ENCODE measurements at regions not wholly inside any gene's neighbourhood (a gene's known extent, or its start where the extent isn't known, plus 50 kb on each side); places are given as distances from the start of the nearest gene placed in this dataset.
A peak's percentile ranks its signal among the peaks of the same experiment; 100 is the strongest.
"Not testable (repeated sequence)": the region's sequence is repeated elsewhere in the genome, so short reads cannot be mapped to it uniquely, and the experiment has no call there.

GRCh38 chr7:109901926-109902325, 1189.0 kb upstream of the LRRN3 start:
- TF ChIP-seq, protein P1, sequence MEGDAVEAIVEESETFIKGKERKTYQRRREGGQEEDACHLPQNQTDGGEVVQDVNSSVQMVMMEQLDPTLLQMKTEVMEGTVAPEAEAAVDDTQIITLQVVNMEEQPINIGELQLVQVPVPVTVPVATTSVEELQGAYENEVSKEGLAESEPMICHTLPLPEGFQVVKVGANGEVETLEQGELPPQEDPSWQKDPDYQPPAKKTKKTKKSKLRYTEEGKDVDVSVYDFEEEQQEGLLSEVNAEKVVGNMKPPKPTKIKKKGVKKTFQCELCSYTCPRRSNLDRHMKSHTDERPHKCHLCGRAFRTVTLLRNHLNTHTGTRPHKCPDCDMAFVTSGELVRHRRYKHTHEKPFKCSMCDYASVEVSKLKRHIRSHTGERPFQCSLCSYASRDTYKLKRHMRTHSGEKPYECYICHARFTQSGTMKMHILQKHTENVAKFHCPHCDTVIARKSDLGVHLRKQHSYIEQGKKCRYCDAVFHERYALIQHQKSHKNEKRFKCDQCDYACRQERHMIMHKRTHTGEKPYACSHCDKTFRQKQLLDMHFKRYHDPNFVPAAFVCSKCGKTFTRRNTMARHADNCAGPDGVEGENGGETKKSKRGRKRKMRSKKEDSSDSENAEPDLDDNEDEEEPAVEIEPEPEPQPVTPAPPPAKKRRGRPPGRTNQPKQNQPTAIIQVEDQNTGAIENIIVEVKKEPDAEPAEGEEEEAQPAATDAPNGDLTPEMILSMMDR (IDR thresholded peaks at IDR 0.05; ENCODE audit: borderline replicate concordance, extremely low read depth, insufficient read depth) = no peak
- no peak overlapping the region for H3K4me3 ChIP-seq (ENCODE audit: low read length in 3 of 3)
- H3K9ac ChIP-seq (ENCODE audit: low read length in 3 of 3) = no peak overlapping the region
- FAIRE-seq (no peak), DNase-seq (no peak)
- H3K27ac ChIP-seq (ENCODE audit: low read depth in 2 of 2, low read length in 2 of 2) = no peak overlapping the region
- intact Hi-C loops (cut with DNase I) = no loop called here
- no peaks in the 10 kb centered on the region for H3K9me3 ChIP-seq (ENCODE audit: control insufficient read depth in 2 of 3, insufficient read depth in 1 of 3, low read length in 3 of 3)
- H3K27me3 ChIP-seq (ENCODE audit: control insufficient read depth, insufficient read depth, low read length) = no peaks in the 10 kb centered on the region
- no peaks in the 10 kb centered on the region for H3K4me1 ChIP-seq (ENCODE audit: control insufficient read depth in 2 of 3, insufficient read depth in 2 of 3, low read depth in 1 of 3, low read length in 3 of 3)
- no peaks in the 10 kb centered on the region for H3K36me3 ChIP-seq (ENCODE audit: control insufficient read depth in 2 of 3, insufficient read depth in 3 of 3, low read length in 3 of 3)

DNA sequence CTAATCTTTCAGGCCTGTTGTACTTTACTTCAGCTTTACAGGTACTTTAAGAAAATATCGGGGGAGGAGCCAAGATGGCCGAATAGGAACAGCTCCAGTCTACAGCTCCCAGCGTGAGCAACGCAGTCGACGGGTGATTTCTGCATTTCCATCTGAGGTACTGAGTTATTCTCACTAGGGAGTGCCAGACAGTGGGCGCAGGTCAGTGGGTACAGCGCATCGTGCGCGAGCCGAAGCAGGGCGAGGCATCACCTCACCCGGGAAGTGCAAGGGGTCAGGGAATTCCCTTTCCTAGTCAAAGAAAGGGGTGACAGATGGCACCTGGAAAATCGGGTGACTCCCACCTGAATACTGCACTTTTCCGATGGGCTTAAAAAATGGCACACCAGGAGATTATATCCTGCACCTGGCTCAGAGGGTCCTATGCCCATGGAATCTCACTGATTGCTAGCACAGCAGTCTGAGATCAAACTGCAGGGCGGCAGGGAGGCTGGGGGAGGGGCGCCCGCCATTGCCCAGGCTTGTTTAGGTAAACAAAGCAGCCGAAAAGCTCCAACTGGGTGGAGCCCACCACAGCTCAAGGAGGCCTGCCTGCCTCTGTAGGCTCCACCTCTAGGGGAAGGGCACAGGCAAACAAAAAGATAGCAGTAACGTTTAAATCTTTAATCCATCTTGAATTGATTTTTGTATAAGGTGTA, 1185.4 kb upstream of the LRRN3 start:
- intact Hi-C loops (cut with DNase I); H3K9me3 ChIP-seq (ENCODE audit: control insufficient read depth in 2 of 3, insufficient read depth in 1 of 3, low read length in 3 of 3); H3K27me3 ChIP-seq (ENCODE audit: control insufficient read depth, insufficient read depth, low read length); FAIRE-seq; H3K4me1 ChIP-seq (ENCODE audit: control insufficient read depth in 2 of 3, insufficient read depth in 2 of 3, low read depth in 1 of 3, low read length in 3 of 3); H3K4me3 ChIP-seq (ENCODE audit: low read length in 3 of 3); H3K36me3 ChIP-seq (ENCODE audit: control insufficient read depth in 2 of 3, insufficient read depth in 3 of 3, low read length in 3 of 3); H3K9ac ChIP-seq (ENCODE audit: low read length in 3 of 3); H3K27ac ChIP-seq (ENCODE audit: low read depth in 2 of 2, low read length in 2 of 2): not testable (repeated sequence)
- peak in 1 of 5 donors; percentile 50 for DNase-seq

GRCh38 chr7:109915670-109916069, 1175.3 kb upstream of the LRRN3 start:
- FAIRE-seq (no peak), DNase-seq (no peak)
- Histone ChIP-seq H3K27ac (ENCODE audit: low read depth in 2 of 2, low read length in 2 of 2) (no peak overlapping the region), H3K4me1 (ENCODE audit: control insufficient read depth in 2 of 3, insufficient read depth in 2 of 3, low read depth in 1 of 3, low read length in 3 of 3) (no peaks in the 10 kb centered on the region), H3K27me3 (ENCODE audit: control insufficient read depth, insufficient read depth, low read length) (no peaks in the 10 kb centered on the region), H3K36me3 (ENCODE audit: control insufficient read depth in 2 of 3, insufficient read depth in 3 of 3, low read length in 3 of 3) (no peaks in the 10 kb centered on the region), H3K9me3 (ENCODE audit: control insufficient read depth in 2 of 3, insufficient read depth in 1 of 3, low read length in 3 of 3) (no peaks in the 10 kb centered on the region), H3K4me3 (ENCODE audit: low read length in 3 of 3) (no peak overlapping the region), H3K9ac (ENCODE audit: low read length in 3 of 3) (no peak overlapping the region)
- intact Hi-C loops (cut with DNase I) = no loop called here
- TF ChIP-seq, protein P1 (IDR thresholded peaks at IDR 0.05; ENCODE audit: borderline replicate concordance, extremely low read depth, insufficient read depth) = no peak

GRCh38 chr7:109926738-109927137, 1164.2 kb upstream of the LRRN3 start:
- H3K4me3 ChIP-seq (ENCODE audit: low read length in 3 of 3) = no peak overlapping the region
- H3K36me3 ChIP-seq (ENCODE audit: control insufficient read depth in 2 of 3, insufficient read depth in 3 of 3, low read length in 3 of 3) = no peaks in the 10 kb centered on the region
- H3K9me3 ChIP-seq (ENCODE audit: control insufficient read depth in 2 of 3, insufficient read depth in 1 of 3, low read length in 3 of 3) = no peaks in the 10 kb centered on the region
- intact Hi-C loops (cut with DNase I) = no loop called here
- DNase-seq (no peak), FAIRE-seq (no peak)
- TF ChIP-seq, protein P1 (IDR thresholded peaks at IDR 0.05; ENCODE audit: borderline replicate concordance, extremely low read depth, insufficient read depth) = no peak
- H3K27ac ChIP-seq (ENCODE audit: low read depth in 2 of 2, low read length in 2 of 2) = no peak overlapping the region
- H3K9ac ChIP-seq (ENCODE audit: low read length in 3 of 3) = no peak overlapping the region
- H3K4me1 ChIP-seq (ENCODE audit: control insufficient read depth in 2 of 3, insufficient read depth in 2 of 3, low read depth in 1 of 3, low read length in 3 of 3) = no peaks in the 10 kb centered on the region
- no peaks in the 10 kb centered on the region for H3K27me3 ChIP-seq (ENCODE audit: control insufficient read depth, insufficient read depth, low read length)
